BLaER1 treated with 17β-estradiol and CSF1 and Interleukin-3, amounts not matched to agents 10 nM and 100 nM (cell line): ENCODE measurements at regions not wholly inside any gene's neighbourhood (a gene's known extent, or its start where the extent isn't known, plus 50 kb on each side); places are given as distances from the start of the nearest gene placed in this dataset.
"Not testable (repeated sequence)": the region's sequence is repeated elsewhere in the genome, so short reads cannot be mapped to it uniquely, and the experiment has no call there.

ENCODE experiments used
- H3K27ac ChIP-seq, 11 experiments: shearing (Covaris generic); formaldehyde crosslinking; 2 replicates each; pipeline ENCODE4 v1.8.1; 2022
- H3K27me3 ChIP-seq, 11 experiments: shearing (Covaris generic); formaldehyde crosslinking; 2 replicates each; pipeline ENCODE4 v1.8.1; 2022
- H3K36me3 ChIP-seq, 11 experiments: shearing (Covaris generic); formaldehyde crosslinking; 2 replicates each; pipeline ENCODE4 v1.8.1; 2022
- H3K4me1 ChIP-seq, 10 experiments: shearing (Covaris generic); formaldehyde crosslinking; 2 replicates each; pipeline ENCODE4 v1.8.1; 2022
- H3K4me2 ChIP-seq, 11 experiments: shearing (Covaris generic); formaldehyde crosslinking; 2 replicates each; pipeline ENCODE4 v1.8.1; 2022
- H3K4me3 ChIP-seq, 10 experiments: shearing (Covaris generic); formaldehyde crosslinking; 2 replicates each; pipeline ENCODE4 v1.8.1; 2022
- H3K9ac ChIP-seq, 11 experiments: shearing (Covaris generic); formaldehyde crosslinking; 2 replicates each; pipeline ENCODE4 v1.8.1; 2022
- H3K9me3 ChIP-seq, 11 experiments: shearing (Covaris generic); formaldehyde crosslinking; replicated peaks in 1 of 11; 2 replicates each; pipeline ENCODE4 v1.8.1; 2022
- H4K20me1 ChIP-seq, 11 experiments: shearing (Covaris generic); formaldehyde crosslinking; 2 replicates each; pipeline ENCODE4 v1.8.1; 2022
- Cebpa-rat ChIP-seq, 11 experiments: shearing (Covaris generic); IDR thresholded peaks; 2 replicates each; pipeline ENCODE4 v1.8.1; 2022

DNA sequence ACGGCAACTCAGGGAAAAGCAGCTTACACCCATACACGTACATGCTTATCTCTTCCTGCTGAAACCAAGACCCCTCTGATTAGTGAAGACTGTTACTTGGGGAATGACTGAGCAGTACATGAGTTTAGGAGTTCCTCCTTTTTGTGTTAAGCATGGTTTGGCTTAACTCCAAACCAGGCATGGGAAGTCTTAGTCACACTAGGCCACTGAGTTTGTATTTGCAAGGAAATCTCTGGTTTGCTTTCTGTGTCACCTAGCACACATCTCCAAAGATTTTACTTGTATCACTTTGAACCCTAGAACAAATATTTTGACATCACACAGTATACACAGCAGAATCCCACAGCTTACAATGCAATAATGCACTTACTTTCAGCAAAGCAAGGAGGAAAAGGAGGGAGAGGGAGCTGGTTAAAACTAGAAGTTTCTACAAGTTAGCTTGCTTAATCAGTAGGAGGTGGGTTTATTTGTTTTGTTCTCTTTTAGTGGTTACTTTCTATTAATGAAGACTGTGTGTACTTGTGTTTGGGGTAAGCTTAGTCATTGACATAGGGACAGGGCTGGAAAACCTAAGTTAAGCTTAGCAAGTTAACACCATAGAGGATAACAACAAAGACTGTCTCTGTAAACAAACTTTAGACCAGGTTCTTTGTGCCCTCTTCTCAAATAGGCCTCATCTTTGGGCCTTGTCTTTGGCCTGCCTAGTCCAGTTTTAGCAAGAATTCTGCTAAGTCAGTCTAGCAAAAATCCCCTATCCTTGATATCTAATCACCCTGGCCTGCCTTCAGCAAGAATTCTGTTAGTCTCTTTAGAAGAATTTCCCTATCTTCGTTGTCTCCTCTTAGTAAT is 219.4 kb downstream of the MREG start:
- Histone ChIP-seq H3K4me2 (peak overlapping the region in 9 of 11 experiments; percentile 2 to 89 (median 79); a peak in 17 of 22 replicates), H3K27me3 (no peaks in the 10 kb centered on the region), H3K36me3 (no peaks in the 10 kb centered on the region), H3K9me3 (no peaks in the 10 kb centered on the region), H3K27ac (peak overlapping the region in 10 of 11 experiments; percentile 31 to 95 (median 75); a peak in 19 of 22 replicates), H3K4me1 (peaks cover 8 to 79% (median 41%) of the 10 kb centered on the region in 10 experiments), H3K4me3 (no peak overlapping the region), H3K9ac (peak overlapping the region in 8 of 11 experiments; percentile 3 to 78 (median 66); a peak in 13 of 22 replicates), H4K20me1 (no peaks in the 10 kb centered on the region)
- TF ChIP-seq Cebpa-rat (IDR thresholded peaks at IDR 0.05) = no peak

GRCh38 chr2:215791481-215791937 is 221.8 kb downstream of the MREG start:
- Histone ChIP-seq H3K27ac (peak overlapping the region in 5 of 11 experiments; percentile 1 to 49 (median 20); a peak in 5 of 22 replicates), H3K4me2 (peak overlapping the region in 5 of 11 experiments; percentile 8 to 84 (median 45); a peak in 9 of 22 replicates), H3K9ac (peak overlapping the region in 1 of 11 experiments; percentile 10; a peak in 1 of 22 replicates), H4K20me1 (no peaks in the 10 kb centered on the region), H3K36me3 (no peaks in the 10 kb centered on the region), H3K27me3 (no peaks in the 10 kb centered on the region), H3K4me1 (peaks cover 8 to 74% (median 36%) of the 10 kb centered on the region in 10 experiments), H3K4me3 (no peak overlapping the region), H3K9me3 (no peaks in the 10 kb centered on the region)
- no peak for TF ChIP-seq Cebpa-rat (IDR thresholded peaks at IDR 0.05)

- H3K4me3 ChIP-seq = no peak overlapping the region
- H3K4me2 ChIP-seq = peak overlapping the region in 4 of 11 experiments; percentile 8 to 84 (median 56); a peak in 8 of 22 replicates
- H3K36me3 ChIP-seq = no peaks in the 10 kb centered on the region
- TF ChIP-seq Cebpa-rat (IDR thresholded peaks at IDR 0.05) = no peak
- H3K4me1 ChIP-seq = peaks cover 8 to 72% (median 29%) of the 10 kb centered on the region in 10 experiments; a peak in 18 of 20 replicates
- no peaks in the 10 kb centered on the region for H3K27me3 ChIP-seq
- H3K27ac ChIP-seq = peak overlapping the region in 4 of 11 experiments; percentile 1 to 49 (median 30); a peak in 3 of 22 replicates
- H3K9ac ChIP-seq = no peak overlapping the region
- H4K20me1 ChIP-seq = no peaks in the 10 kb centered on the region
- no peaks in the 10 kb centered on the region for H3K9me3 ChIP-seq
These were observed 222.6 kb downstream of the MREG start for GRCh38 chr2:215790523-215791421.

DNA sequence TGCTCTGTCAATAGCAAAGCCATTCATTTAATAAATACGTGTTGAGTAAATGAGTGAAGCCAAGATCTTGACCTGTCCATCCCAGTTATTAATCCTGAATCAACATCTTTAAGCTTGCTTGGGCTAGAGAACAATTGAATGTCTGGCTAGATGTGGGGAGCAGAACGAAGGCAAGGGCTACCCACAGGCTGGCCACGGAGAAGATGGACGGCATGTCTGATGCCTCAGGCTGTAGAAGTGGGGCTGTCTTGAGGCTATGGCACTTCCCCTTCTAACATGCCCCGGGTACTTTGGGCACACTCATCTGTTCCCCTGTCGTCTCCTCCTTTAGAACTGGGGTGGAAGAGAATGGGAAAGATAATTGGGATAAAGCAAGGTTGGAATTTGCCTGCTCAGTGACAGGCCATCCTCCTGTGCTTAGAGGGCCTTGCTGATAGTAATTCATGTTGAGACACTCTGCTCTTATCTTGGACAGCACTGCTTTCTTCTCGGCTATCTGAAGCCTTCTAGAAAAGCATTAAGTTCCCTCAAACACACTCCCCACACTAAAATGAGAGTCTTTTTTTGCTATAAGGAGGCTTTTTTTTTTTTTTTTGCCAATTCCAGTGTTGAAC is 225.7 kb downstream of the MREG start:
- H3K27me3 ChIP-seq = no peaks in the 10 kb centered on the region
- no peak overlapping the region for H3K27ac ChIP-seq
- TF ChIP-seq Cebpa-rat (IDR thresholded peaks at IDR 0.05) = no peak
- no peaks in the 10 kb centered on the region for H3K36me3 ChIP-seq
- H3K4me2 ChIP-seq = peak overlapping the region in 1 of 11 experiments; percentile 9; a peak in 1 of 22 replicates
- H3K9me3 ChIP-seq = no peaks in the 10 kb centered on the region
- H4K20me1 ChIP-seq = no peaks in the 10 kb centered on the region
- peaks cover 0 to 41% (median 4%) of the 10 kb centered on the region in 10 experiments; a peak in 10 of 20 replicates for H3K4me1 ChIP-seq
- H3K9ac ChIP-seq = no peak overlapping the region
- H3K4me3 ChIP-seq = no peak overlapping the region

GRCh38 chr2:215787025-215787424 is 226.3 kb downstream of the MREG start:
- no peaks in the 10 kb centered on the region for H3K27me3 ChIP-seq
- TF ChIP-seq Cebpa-rat (IDR thresholded peaks at IDR 0.05) = no peak
- H3K4me1 ChIP-seq = peaks cover 0 to 36% (median 4%) of the 10 kb centered on the region in 10 experiments; a peak in 10 of 20 replicates
- H3K36me3 ChIP-seq = no peaks in the 10 kb centered on the region
- H3K9ac ChIP-seq = no peak overlapping the region
- no peaks in the 10 kb centered on the region for H4K20me1 ChIP-seq
- H3K4me2 ChIP-seq = no peak overlapping the region; a peak in 1 of 22 replicates
- no peak overlapping the region for H3K4me3 ChIP-seq
- H3K9me3 ChIP-seq = no peaks in the 10 kb centered on the region
- no peak overlapping the region for H3K27ac ChIP-seq

DNA sequence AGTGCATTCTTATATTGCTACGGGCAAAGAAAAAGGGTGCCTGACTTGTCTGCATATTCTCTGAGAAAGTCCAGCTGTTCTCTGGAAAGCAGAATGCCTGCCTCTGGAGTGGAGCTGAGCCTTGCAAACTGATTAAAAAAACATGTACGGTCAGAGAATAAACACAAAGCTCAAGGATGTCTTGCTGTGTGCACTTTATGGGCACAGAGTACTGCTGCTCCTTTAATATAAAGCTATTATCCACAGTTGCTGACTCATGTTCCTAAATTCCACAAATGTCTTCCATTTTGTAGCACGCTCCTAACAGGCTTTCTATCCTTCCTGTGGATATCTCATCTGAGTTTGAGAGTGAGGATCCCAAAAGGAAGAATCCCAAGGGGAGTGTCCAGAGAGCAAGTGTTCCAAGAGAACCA is 229.0 kb downstream of the MREG start:
- no peak overlapping the region for H3K4me2 ChIP-seq
- no peak overlapping the region; a peak in 1 of 22 replicates for H3K27ac ChIP-seq
- no peaks in the 10 kb centered on the region for H3K36me3 ChIP-seq
- H3K4me3 ChIP-seq = no peak overlapping the region
- peaks cover 0 to 13% (median 0%) of the 10 kb centered on the region in 10 experiments; a peak in 4 of 20 replicates for H3K4me1 ChIP-seq
- H3K9me3 ChIP-seq = no peaks in the 10 kb centered on the region
- H4K20me1 ChIP-seq = no peaks in the 10 kb centered on the region
- H3K27me3 ChIP-seq = no peaks in the 10 kb centered on the region
- no peak overlapping the region for H3K9ac ChIP-seq
- TF ChIP-seq Cebpa-rat (IDR thresholded peaks at IDR 0.05) = no peak

DNA sequence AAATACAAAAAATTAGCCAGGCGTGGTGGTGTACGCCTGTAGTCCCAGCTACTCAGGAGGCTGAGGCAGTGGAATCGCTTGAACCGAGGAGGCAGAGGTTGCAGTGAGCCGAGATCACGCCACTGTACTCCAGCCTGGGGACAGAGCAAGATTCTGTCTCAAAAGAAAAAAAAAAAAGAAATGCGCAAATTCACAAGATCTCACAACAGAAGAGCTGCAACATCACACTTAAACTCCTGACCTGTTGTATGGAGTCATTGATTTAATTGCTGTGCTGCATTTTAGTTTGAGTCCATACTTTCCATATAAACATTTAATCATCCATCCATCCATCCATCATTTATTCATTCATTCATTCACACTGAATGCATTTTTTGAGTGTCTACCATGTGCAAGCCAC is 229.7 kb downstream of the MREG start:
- H3K4me3 ChIP-seq, H4K20me1 ChIP-seq, H3K9ac ChIP-seq, H3K9me3 ChIP-seq, H3K27ac ChIP-seq, H3K4me2 ChIP-seq, H3K27me3 ChIP-seq, H3K36me3 ChIP-seq: not testable (repeated sequence)
- peaks cover 0 to 13% (median 0%) of the 10 kb centered on the region in 10 experiments; a peak in 4 of 20 replicates for H3K4me1 ChIP-seq

DNA sequence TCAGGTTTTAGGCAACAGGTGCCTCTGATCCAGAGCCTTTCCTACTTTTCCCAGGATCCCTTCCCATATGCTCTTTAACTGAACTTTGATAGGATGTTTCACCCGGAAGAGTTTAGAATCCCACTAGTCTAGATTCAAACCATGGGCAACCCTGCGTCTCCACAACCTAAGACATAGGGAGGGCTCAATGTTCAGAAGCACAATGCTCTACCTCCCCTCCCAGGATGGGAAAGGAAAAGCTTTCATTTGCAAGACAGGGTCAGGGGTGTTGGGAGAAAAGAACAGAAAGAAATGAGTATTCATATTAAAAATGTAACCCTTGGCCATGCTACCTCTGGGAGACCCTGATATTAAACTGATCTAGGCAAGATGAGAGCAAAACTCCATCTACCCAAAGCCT is 230.4 kb downstream of the MREG start:
- Histone ChIP-seq H3K4me3 (no peak overlapping the region), H3K9ac (no peak overlapping the region), H3K27me3 (no peaks in the 10 kb centered on the region), H3K27ac (no peak overlapping the region), H3K4me2 (no peak overlapping the region), H3K36me3 (no peaks in the 10 kb centered on the region), H4K20me1 (no peaks in the 10 kb centered on the region), H3K9me3 (no peaks in the 10 kb centered on the region), H3K4me1 (peaks cover 0 to 13% (median 0%) of the 10 kb centered on the region in 10 experiments; a peak in 4 of 20 replicates)
- TF ChIP-seq Cebpa-rat (IDR thresholded peaks at IDR 0.05) = no peak
